WI38 (cell line): ENCODE measurements at regions not wholly inside any gene's neighbourhood (a gene's known extent, or its start where the extent isn't known, plus 50 kb on each side); places are given as distances from the start of the nearest gene placed in this dataset.

Source experiments
- H3K4me3 ChIP-seq: 2 replicates; pipeline ENCODE4 v1.5.1; 2011; ENCODE audit warnings: low read depth, mild to moderate bottlenecking, control low read depth, low read length
- CTCF ChIP-seq: IDR thresholded peaks from 2 replicates; pipeline ENCODE4 v1.5.1; 2012; ENCODE audit warnings: low read depth, mild to moderate bottlenecking, control low read depth, low read length

DNA sequence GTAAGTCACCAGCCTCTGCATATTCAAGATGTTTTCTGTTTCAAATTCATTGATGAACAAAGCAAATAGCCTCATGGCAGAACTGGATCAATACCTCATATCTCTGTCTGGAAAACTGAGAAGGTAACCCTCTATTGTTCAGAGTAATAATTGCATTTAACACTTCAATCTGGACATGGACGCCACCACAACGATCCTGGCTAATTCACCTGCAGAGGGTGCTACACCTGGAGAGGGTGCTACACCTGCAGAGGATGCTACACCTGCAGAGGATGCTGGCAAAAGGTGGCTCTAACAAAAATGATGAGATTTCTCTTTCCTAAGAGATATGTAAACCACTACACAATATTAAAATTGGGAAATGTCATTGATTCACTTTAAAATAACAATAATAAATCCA, 183.1 kb upstream of the HNRNPA3 start:
- TF ChIP-seq CTCF, result no peak
- H3K4me3 ChIP-seq, result no peak overlapping the region

GRCh38 chr2:177029901-177030300, 182.7 kb upstream of the HNRNPA3 start:
- H3K4me3 ChIP-seq, result no peak overlapping the region
- no peak for TF ChIP-seq CTCF

- H3K4me3 ChIP-seq, result no peak overlapping the region
- no peak for TF ChIP-seq CTCF
These were observed 182.0 kb upstream of the HNRNPA3 start for GRCh38 chr2:177030451-177031105.

GRCh38 chr2:177031438-177032180, 181.0 kb upstream of the HNRNPA3 start:
- no peak overlapping the region for H3K4me3 ChIP-seq
- TF ChIP-seq CTCF, result no peak

- no peak overlapping the region for H3K4me3 ChIP-seq
- no peak for TF ChIP-seq CTCF
These were observed 175.8 kb upstream of the HNRNPA3 start for GRCh38 chr2:177036747-177037146.

DNA sequence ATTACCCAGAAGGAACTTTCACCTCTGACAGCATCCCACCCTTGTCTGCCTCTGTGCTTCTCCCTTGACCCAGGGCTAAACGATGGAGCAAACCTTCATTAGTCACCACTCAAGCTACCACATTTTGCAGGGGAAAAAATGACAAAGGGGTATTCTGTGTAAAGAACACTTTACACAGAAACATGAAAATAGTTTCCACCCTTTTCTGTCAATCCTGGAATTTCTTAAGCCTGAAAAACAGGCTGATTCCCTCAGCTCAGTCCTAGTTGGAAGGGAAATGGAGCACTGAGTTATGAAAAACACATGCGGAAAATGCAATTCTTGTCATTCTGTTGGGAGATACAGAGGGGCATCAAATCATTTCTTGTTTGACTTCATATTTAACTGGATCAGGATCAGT, 175.0 kb upstream of the HNRNPA3 start:
- TF ChIP-seq CTCF, result no peak
- H3K4me3 ChIP-seq, result no peak overlapping the region

DNA sequence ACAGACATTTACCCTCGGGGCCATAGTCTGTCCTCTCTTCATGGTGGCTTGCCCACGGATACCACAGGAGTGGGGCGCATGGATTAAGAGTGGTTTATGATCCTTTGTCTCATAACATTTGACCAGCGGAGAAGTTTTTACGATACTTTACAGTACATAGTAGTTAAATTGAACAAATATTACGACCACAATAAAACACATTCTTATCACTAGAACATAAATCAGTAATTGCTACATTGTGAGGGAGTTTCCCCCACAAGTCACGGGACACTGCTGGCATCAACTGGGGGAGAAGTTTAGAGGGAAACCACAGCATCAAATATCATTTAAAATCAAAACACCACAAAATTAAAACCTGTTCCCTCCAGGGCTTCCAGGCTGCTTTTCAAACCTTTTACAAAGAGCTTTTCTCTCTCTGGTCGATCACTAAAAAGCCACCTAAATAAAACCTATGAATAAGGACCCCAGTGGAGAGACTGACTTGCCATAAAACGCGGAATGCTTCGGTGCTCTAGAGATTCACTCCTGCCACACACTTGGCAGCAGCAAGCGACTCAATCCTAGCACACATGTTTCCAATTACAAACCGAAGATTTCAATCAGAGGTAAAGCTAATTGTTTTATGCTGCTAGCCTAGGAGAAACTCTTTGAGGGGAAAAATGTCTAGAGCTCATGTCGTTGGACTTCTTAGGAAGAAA, 173.7 kb upstream of the HNRNPA3 start:
- H3K4me3 ChIP-seq, result no peak overlapping the region
- TF ChIP-seq CTCF, result no peak
